GM18502 (cell line): ENCODE measurements at regions not wholly inside any gene's neighbourhood (a gene's known extent, or its start where the extent isn't known, plus 50 kb on each side); places are given as distances from the start of the nearest gene placed in this dataset.
A peak's percentile ranks its signal among the peaks of the same experiment; 100 is the strongest.
"Not testable (repeated sequence)": the region's sequence is repeated elsewhere in the genome, so short reads cannot be mapped to it uniquely, and the experiment has no call there.

Source experiments
- ATAC-seq: cut with Tn5 transposase; IDR thresholded peaks from one replicate; pipeline ENCODE4 v1.9.1; 2021; ENCODE audit warnings: mild to moderate bottlenecking; ENCODE audit not compliant: unreplicated experiment, poor library complexity

DNA sequence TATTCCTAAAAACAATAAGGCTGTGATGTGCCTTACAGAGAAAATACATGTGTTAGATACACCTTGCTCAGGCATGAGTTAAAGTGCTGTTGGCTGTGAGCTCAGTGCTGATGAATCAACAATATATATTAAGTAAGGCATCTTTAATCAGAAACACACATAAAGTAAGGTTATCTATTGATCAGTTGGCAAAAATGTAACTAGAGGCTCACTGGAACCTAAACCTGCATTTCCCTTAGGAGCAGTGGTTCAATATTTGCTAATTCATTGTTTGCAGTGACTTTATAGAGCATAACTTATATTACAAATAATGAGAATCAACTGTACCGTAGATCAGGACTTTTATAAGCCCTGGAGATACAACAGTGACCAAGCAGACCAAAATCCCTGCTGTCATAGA is 77.0 kb upstream of the CYP1B1 start:
- no peak for ATAC-seq

DNA sequence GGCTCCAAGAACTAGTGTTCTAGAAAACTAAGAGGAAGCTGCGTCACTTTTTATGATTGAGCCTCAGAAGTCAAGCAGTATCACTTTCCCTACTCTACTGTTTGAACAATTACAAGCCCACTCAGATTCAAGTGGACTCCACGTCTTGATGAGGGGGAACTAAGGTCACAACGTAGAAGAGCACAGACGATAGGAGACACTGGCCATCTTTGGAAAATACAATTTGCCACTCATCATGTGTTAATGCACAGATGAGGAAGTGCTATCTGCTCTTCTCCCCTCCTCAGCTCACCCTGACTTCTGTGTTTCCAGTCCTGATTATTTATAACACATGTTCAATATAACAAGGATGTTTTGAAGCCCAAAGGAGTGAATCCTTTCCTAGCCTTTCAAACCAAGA is 76.1 kb upstream of the CYP1B1 start:
- no peak for ATAC-seq

DNA sequence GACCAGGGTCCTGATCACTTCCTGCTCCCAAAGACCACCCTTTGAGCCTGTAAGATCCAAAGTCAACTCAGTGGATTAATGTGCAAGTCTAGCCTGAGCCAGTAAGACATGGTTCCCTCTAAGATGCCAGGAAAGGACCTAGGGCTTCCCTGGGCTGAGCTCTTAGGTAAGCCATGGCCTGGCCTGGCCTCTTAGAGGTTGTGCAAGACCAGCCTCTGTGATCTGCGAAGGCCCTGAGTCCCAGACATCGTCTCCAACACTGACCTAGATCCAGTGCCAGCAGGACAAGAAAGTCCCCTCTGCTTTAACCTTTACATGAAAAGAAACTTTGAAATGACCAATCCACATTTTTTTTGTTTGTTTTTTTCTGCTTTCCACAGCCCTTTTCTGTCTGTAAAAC is 73.6 kb upstream of the CYP1B1 start:
- ATAC-seq: no peak

DNA sequence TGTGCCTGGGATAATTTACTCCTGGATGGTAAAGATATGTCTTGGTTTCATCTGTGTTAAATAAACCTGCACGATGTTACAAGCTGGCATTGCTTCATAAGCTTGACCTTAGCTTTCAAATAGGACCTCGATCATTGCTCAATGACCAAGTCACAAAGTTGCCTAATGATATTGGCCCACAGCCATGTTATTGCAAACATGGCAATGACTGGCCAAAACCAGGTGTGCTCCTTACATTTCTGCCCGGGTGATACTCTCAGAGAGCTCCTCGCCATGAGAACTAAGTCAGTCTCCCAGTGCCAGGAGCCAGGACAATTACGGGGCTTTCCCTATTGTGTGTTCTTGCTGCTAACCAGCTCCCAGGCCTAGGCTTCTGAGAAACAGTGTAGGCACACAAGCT is 72.5 kb upstream of the CYP1B1 start:
- no peak for ATAC-seq

DNA sequence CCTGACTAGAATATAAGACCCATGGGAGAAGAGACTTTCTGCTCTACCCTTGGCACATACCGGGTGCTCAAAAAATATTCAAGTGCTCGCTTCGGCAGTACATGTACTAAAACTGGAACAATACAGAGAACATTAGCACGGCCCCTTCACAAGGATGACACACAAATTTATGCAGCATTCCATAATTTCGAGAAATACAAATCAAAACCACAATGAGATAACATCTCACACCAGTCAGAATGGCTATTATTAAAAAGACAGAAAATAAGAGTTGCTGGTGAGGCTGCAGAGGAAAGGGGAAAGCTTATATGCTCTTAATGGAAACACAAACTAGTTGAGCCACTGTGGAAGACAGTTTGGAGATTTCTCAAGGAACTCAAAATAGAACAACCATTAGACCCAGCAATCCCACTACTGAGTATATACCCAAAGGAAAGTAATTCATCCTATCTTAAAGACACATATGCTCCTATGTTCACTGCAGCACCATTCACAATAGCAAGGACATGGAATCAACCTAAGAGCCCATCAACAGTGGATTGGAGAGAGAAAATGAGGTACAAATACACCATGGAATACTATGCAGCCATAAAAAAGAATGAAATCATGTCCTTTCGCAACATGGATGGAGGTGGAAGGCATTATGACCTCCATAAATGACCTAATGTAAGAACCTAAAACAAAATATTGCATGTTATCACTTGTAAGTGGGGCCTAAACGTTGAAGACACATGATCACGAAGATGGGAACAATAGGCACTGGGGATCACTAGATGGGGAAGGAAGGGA is 71.6 kb upstream of the CYP1B1 start:
- ATAC-seq: no peak

DNA sequence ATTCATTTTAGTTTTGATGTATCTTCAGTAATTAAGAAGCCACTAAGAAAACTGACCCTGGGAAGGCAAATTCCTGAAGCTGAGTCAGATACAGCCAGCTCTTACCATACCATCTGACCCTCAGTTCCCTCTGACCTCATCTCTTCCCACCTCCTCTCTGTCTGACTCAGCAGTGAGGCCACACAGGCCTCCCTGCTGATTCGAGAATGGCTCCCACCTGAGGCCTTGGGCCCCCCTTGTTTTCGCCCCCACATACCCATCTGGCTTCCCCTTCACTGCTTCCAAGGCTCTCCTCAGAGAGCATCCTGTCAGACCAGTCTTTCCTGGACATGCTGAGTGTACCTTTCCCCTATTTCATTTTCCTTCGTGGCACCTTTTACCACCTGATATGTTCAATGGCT is 71.0 kb upstream of the CYP1B1 start:
- peak; percentile 91 for ATAC-seq

DNA sequence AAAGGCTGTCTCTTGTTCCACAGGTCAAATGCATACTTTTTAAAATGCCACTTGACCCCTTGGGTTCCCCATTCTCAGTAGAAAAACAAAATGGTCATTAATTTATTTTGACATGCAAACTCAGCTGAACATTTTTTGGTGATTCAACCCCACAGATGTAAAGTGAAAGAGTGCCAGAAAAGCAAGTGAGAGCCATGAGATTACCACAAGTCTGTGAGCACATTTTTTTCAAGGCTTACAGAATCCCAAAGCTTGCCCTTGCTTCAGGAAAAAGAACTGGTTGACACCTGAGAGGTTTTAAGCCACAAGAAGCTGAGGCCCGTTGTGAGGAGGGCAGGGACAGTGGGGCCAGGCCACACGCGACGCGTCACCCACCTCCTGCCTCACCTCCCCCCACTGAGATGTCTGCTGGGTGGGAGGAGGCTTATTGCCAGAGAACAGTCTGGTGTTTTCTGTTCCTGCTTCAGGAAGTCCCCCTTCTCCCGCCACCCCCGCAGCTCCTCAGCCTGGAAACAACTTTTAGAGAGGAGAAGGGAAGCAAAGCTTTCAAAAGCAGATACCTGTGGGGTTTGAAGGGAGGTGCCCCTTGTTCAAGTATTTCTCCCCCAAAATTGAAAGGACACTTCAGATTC is 70.4 kb upstream of the CYP1B1 start:
- peak; percentile 79 for ATAC-seq

DNA sequence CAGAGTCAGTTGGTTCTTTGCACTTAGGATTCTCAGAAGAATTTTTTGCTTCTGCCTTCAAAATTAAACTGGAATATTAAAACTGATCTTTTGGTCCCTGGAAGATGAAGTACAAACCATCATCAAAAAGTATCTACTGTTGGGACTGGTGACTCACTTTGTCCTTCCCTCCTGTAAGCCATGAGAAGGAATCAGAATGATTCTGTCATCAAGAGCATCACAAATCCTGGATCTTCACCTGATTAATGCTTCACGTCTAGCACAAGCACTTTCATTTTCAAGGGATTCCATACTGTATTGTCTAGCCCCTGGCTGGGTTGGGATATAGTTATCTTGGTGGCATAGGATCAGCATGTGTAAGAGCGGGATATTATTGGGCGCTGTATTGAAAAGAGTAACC is 69.3 kb upstream of the CYP1B1 start:
- ATAC-seq: no peak

DNA sequence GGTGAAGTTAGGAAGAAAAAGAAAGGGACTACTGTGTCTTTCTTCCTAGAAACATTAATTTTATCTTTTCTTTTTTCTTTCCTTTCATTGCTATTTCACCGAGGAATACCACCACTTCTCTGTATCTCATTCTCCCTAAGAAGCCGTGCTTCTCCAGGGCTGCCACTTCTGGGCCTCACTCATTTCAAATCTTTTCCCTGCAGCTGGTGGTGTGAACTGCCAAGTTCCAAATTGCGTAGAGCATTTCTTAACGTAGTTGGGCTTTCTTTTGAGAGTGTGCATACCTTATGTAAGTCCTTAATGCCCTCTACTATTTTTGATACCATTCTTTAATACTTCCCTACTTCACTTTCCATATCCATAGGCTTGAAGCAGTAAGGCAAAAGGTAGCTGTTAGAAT is 66.7 kb upstream of the CYP1B1 start:
- no peak for ATAC-seq

DNA sequence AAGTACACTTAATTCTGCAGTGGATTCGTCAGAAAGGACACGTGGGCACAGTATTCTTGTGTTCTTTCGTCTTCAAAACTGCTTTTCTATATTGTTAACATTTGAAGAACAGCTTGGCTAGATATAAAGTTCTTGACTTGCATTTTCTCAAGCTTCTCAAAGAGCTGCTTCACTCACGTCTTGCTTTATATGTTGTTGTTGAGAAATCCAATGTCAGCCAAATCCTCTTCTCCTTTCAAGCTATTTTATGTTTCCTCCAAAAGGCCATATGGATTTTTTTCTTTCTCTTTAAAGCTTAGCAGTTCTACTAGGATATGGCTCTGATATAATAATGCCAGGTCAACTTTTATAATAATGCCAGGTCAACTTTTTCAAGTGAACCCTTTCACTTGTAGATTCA is 65.5 kb upstream of the CYP1B1 start:
- no peak for ATAC-seq

DNA sequence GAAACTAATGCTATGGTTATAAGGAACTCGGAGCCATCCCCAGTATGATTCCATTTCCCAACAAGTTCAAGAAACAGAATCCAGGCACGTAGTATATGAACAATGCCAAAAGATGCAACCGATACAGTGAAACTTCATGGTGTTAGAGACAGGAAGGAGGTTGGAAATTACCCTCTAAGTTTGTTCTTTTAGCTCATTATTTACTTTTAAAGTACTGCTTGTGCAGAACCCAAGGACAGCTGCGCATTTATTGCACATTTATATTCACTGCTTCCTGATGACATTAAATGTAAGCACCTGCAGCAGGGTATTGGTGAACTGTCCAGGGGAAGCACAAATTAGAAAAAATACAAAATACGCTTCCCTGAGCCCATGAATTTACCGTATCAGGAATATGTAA is 63.0 kb upstream of the CYP1B1 start:
- ATAC-seq: no peak

DNA sequence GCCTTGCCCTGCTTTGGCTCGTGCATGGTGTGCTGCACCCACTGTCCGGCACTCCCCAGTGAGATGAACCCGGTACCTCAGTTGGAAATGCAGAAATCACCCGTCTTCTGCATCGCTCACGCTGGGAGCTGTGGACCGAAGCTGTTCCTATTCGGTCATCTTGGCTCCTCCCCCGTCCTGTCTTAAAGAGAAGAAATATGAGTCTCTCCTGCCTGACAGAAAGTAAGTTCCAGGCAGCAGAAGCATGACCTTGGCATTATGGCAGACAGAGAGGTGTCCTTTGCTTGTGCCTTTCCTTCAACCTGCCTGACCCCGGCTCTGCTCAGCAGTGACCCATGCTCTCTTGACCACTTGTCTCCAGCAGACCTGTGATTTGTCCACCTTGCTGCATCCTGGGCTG is 62.5 kb upstream of the CYP1B1 start:
- no peak for ATAC-seq

DNA sequence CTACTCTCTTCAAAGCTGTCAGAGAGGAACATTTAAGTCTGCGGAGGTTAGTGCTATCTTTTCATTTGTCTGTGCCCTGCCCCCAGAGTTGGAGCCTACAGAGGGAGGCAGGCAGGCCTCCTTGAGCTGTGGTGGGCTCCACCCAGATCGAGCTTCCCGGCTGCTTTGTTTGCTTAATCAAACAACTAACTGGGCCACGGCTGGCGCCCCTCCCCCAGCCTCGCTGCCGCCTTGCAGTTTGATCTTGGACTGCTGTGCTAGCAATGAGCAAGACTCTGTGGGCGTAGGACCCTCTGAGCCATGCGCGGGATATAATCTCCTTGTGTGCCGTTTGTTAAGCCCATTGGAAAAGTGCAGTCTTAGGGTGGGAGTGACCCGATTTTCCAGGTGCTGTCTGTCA is 62.0 kb upstream of the CYP1B1 start:
- ATAC-seq: not testable (repeated sequence)

DNA sequence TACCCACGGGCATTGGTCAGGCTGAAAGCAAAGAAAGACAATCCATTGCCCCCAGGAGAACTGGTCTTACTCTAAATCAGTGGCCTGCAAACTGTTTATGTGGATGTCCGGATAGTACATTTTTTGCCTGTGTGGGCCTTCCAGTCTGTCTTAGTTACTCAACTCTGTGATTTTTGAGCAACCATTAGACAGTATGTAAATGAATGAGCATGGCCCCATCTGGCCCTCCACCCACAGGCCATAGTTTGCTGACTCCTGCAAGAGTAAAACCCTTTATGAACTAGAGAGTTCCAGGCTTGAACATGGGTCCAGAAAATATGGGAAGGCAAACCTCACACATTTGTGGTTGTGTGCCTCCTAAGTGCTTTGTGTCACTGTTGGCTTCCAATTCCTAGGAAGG is 55.7 kb upstream of the CYP1B1 start:
- no peak for ATAC-seq

DNA sequence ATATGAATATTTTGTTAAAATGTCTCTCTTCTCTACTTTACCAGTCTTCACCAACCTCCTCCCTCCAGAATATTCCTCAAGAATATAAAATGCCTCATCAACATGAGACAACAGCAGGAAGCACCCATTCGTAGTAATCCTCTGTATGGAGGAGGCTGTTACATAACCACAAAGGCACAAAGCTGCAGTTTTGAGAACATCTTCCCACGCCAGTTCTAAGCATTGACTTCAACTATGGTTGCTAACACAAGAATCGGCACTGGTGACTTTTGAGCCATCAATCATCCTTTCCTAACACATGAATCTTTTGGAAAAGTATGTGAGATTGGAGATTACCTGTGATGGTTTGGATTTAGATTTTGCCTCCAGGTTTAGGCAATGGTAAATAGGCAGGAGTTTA is 54.9 kb upstream of the CYP1B1 start:
- no peak for ATAC-seq

DNA sequence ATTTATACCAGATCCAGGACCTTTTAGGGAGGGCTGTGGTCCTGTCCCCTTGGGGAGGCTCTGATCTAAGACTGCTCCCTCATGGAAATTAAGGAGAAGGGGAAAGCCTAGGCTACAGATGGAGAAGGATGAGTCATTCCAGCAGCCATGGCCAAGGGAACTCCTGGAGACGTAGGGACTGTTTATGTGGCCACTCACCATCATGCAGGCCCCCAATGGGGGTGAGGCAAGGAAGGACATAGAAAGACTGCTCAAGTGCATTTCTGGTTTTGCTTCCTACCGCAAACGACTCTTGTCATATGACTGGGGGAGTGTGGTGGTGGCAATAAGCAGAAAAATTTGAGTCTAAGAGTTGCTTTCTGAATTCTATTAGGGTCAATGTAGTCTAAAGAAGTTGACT is 54.0 kb upstream of the CYP1B1 start:
- no peak for ATAC-seq

DNA sequence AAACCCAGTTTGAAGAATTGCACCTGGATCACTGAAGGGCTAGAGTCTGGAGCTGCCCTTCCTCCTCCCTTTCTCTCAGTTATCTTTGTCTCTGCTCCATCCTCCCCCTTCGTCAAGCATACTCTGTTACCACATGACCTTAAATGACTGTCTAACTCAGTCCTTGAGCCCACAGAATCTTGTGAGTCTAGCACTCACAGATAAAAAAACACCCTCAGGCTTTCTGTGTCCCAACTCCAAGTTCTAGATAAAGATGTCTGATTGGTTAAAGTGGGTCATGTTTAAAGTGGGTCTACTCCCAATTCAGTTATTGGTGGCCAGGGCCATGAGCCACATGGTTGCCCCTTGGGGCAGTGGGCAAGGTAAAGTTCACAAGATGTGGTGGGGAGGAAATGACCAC is 53.5 kb upstream of the CYP1B1 start:
- ATAC-seq: no peak

DNA sequence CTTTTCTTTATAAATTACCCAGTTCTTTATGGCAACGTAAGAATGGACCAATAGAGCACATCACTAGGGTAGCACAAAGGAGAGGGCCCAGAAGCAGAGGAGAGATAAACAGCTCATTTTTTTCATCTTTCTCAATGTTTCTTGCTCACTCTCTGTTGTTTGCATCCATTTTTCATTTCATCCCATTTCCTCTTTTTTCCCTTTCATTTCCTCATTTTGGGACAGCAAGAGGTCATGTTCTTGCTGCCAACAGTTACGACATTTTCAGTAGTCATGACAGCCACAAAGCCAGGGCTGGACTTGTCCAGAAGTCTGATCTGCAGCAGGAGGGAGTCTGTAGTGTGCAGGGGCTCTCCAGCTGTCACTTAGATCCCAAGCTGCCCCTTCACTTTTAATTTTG is 52.7 kb upstream of the CYP1B1 start:
- no peak for ATAC-seq

DNA sequence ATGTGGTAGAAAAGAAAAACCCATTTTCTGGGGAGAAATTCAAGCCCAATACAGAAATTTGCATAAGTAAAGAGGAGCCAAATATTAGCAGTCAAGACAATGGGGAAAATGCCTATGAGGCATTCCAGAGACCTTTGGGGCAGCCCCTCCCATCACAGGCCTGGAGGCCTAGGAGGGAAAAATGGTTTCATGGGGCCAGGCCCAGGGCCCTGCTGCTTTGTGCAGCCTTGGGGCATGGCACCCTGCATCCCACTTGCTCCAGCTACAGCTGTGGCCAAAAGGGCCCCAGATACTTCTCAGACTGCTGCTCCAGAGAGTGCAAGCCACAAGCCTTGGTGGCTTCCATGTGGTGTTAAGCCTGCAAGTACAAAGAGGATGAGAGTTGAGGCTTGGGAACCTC is 51.3 kb upstream of the CYP1B1 start:
- no peak for ATAC-seq

DNA sequence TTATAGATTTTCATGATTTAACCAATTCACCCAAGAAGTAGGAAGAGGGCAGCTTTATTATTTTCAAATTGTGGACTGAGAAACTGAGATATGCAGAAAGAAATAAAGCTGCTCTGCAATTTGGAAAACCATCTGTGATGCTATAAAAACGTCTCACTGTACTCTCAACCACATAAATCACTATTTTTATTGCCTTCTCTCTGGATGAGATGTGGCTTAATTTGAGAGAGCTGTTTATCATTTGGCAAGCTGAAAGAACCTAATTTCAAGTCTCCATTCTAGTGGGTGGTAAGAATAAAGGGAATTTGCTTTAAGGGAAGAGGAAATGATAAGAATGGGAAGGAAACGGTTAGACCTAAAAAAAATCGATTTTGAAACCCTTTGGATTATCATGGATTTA is 49.9 kb upstream of the CYP1B1 start:
- ATAC-seq: no peak
